ENCODE measurements at regions not wholly inside any gene's neighbourhood (a gene's known extent, or its start where the extent isn't known, plus 50 kb on each side); places are given as distances from the start of the nearest gene placed in this dataset.

GRCh38 chr2:225768741-225769140 lies 369.2 kb downstream of the NYAP2 start:
- H3K4me3 ChIP-seq (ENCODE audit: low read depth in 1 of 2, low read length in 1 of 2) = no peak overlapping the region
- no peak overlapping the region for H3K27ac ChIP-seq
- TF ChIP-seq CTCF (IDR thresholded peaks at IDR 0.05) = no peak
- no peaks in the 10 kb centered on the region for H3K4me1 ChIP-seq (ENCODE audit: control insufficient read depth in 1 of 2, insufficient read depth in 1 of 2, low read depth in 1 of 2, low read length in 1 of 2)
- H3K9me3 ChIP-seq = no peaks in the 10 kb centered on the region
- no peaks in the 10 kb centered on the region for H3K27me3 ChIP-seq
- H3K36me3 ChIP-seq = no peaks in the 10 kb centered on the region

DNA sequence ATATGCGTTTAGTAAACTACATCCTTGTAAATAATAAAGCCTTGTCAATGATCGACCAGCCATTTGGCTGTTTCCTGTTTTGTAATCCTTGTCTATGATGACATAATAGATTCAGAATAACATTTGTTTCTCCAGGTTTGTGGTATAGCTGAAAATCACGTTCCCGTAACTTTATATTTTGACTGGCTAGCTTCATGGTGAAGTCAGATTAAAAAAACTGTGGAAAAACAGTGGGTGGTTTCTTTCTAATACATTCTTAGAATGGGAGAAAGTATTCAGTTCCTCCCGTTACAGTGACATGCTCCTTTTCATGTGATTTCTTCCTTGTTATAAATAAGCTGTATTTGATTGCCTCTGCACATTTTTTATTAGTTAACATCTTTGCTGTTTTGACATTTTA lies 366.9 kb downstream of the NYAP2 start:
- no peak overlapping the region for H3K4me3 ChIP-seq (ENCODE audit: low read depth in 1 of 2, low read length in 1 of 2)
- no peaks in the 10 kb centered on the region for H3K9me3 ChIP-seq
- H3K4me1 ChIP-seq (ENCODE audit: control insufficient read depth in 1 of 2, insufficient read depth in 1 of 2, low read depth in 1 of 2, low read length in 1 of 2) = no peaks in the 10 kb centered on the region
- no peaks in the 10 kb centered on the region for H3K36me3 ChIP-seq
- no peaks in the 10 kb centered on the region for H3K27me3 ChIP-seq
- H3K27ac ChIP-seq = no peak overlapping the region
- TF ChIP-seq CTCF (IDR thresholded peaks at IDR 0.05) = no peak

DNA sequence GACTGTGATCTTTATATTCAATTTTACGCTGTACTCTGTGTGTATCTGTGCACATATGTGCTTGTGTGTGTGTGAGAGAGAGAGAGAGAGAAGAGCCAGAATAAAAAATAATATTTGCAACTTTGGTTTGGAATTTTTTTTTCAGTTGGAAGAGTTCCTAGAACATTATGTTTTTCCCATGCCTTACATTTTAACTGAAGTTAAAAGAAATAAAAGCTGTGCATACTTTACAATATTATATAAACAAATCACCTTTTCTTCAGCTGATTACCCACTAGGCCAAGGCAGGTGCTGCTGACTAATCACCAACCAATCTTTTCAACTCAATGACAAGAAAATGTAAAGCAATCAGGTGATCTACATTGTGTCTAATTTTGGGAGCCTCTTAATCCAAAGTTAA lies 366.3 kb downstream of the NYAP2 start:
- Histone ChIP-seq H3K27me3 (no peaks in the 10 kb centered on the region), H3K9me3 (no peaks in the 10 kb centered on the region), H3K27ac (no peak overlapping the region), H3K4me3 (ENCODE audit: low read depth in 1 of 2, low read length in 1 of 2) (no peak overlapping the region), H3K4me1 (ENCODE audit: control insufficient read depth in 1 of 2, insufficient read depth in 1 of 2, low read depth in 1 of 2, low read length in 1 of 2) (no peaks in the 10 kb centered on the region), H3K36me3 (no peaks in the 10 kb centered on the region)
- no peak for TF ChIP-seq CTCF (IDR thresholded peaks at IDR 0.05)

- H3K27me3 ChIP-seq = no peaks in the 10 kb centered on the region
- no peak overlapping the region for H3K4me3 ChIP-seq (ENCODE audit: low read depth in 1 of 2, low read length in 1 of 2)
- TF ChIP-seq CTCF (IDR thresholded peaks at IDR 0.05) = no peak
- H3K9me3 ChIP-seq = no peaks in the 10 kb centered on the region
- H3K36me3 ChIP-seq = no peaks in the 10 kb centered on the region
- no peaks in the 10 kb centered on the region for H3K4me1 ChIP-seq (ENCODE audit: control insufficient read depth in 1 of 2, insufficient read depth in 1 of 2, low read depth in 1 of 2, low read length in 1 of 2)
- H3K27ac ChIP-seq = no peak overlapping the region
Measured at GRCh38 chr2:225764346-225764745, 364.8 kb downstream of the NYAP2 start.

GRCh38 chr2:225763711-225764110 lies 364.2 kb downstream of the NYAP2 start:
- no peak for TF ChIP-seq CTCF (IDR thresholded peaks at IDR 0.05)
- Histone ChIP-seq H3K4me1 (ENCODE audit: control insufficient read depth in 1 of 2, insufficient read depth in 1 of 2, low read depth in 1 of 2, low read length in 1 of 2) (no peaks in the 10 kb centered on the region), H3K27ac (no peak overlapping the region), H3K36me3 (no peaks in the 10 kb centered on the region), H3K27me3 (no peaks in the 10 kb centered on the region), H3K4me3 (ENCODE audit: low read depth in 1 of 2, low read length in 1 of 2) (no peak overlapping the region), H3K9me3 (no peaks in the 10 kb centered on the region)

DNA sequence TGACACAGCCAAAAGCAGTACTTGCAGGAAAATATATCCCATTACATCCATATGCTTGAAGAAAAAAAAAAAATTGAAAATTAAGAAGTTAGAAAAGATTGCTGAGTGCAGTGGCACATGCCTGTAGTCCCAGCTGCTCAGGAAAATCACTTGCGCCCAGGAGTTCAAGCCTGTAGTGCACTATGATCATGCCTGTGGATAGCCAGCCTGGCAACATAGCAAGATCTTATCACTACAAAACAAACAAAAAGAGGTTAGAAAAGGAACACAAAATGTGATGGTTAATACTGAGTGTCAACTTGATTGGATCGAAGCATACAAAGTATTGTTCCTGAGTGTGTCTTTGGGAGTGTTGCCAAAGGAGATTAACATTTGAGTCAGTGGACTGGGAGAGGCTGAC lies 361.9 kb downstream of the NYAP2 start:
- Histone ChIP-seq H3K4me3 (ENCODE audit: low read depth in 1 of 2, low read length in 1 of 2) (no peak overlapping the region), H3K4me1 (ENCODE audit: control insufficient read depth in 1 of 2, insufficient read depth in 1 of 2, low read depth in 1 of 2, low read length in 1 of 2) (no peaks in the 10 kb centered on the region), H3K9me3 (no peaks in the 10 kb centered on the region), H3K27me3 (no peaks in the 10 kb centered on the region), H3K36me3 (no peaks in the 10 kb centered on the region), H3K27ac (no peak overlapping the region)
- TF ChIP-seq CTCF (IDR thresholded peaks at IDR 0.05) = no peak

All from neutrophil (primary cell).